GM19351 (cell line): ENCODE measurements at regions not wholly inside any gene's neighbourhood (a gene's known extent, or its start where the extent isn't known, plus 50 kb on each side); places are given as distances from the start of the nearest gene placed in this dataset.

Experiments
- ATAC-seq: cut with Tn5 transposase; IDR thresholded peaks from one replicate; pipeline ENCODE4 v1.9.1; 2021; ENCODE audit warnings: mild to moderate bottlenecking, moderate library complexity; ENCODE audit not compliant: unreplicated experiment

- no peak for ATAC-seq
These were observed 186.1 kb downstream of the HERPUD2 start for GRCh38 chr7:35508623-35509400.

- ATAC-seq: no peak
These were observed 189.9 kb downstream of the HERPUD2 start for GRCh38 chr7:35505066-35505465.

GRCh38 chr7:35504365-35504764 lies 190.6 kb downstream of the HERPUD2 start:
- no peak for ATAC-seq

- ATAC-seq: no peak
These were observed 193.3 kb downstream of the HERPUD2 start for GRCh38 chr7:35501681-35502080.

- ATAC-seq: no peak
These were observed 195.7 kb downstream of the HERPUD2 start for GRCh38 chr7:35499226-35499625.

GRCh38 chr7:35498416-35498815 lies 196.5 kb downstream of the HERPUD2 start:
- ATAC-seq: no peak

- ATAC-seq: no peak
These were observed 199.1 kb downstream of the HERPUD2 start for GRCh38 chr7:35495844-35496243.

- no peak for ATAC-seq
These were observed 199.6 kb downstream of the HERPUD2 start for GRCh38 chr7:35495377-35495776.

GRCh38 chr7:35494407-35494806 lies 200.5 kb downstream of the HERPUD2 start:
- ATAC-seq: no peak

GRCh38 chr7:35492451-35493175 lies 202.3 kb downstream of the HERPUD2 start:
- no peak for ATAC-seq

- ATAC-seq: no peak
These were observed 203.7 kb downstream of the HERPUD2 start for GRCh38 chr7:35491233-35491632.

GRCh38 chr7:35487841-35488240 lies 207.1 kb downstream of the HERPUD2 start:
- ATAC-seq: no peak

GRCh38 chr7:35487402-35487801 lies 207.5 kb downstream of the HERPUD2 start:
- ATAC-seq: no peak

- no peak for ATAC-seq
These were observed 209.5 kb downstream of the HERPUD2 start for GRCh38 chr7:35485436-35485835.

GRCh38 chr7:35483568-35483967 lies 211.4 kb downstream of the HERPUD2 start:
- ATAC-seq: no peak

GRCh38 chr7:35482231-35482630 lies 212.7 kb downstream of the HERPUD2 start:
- ATAC-seq: no peak

GRCh38 chr7:35480806-35481205 lies 214.1 kb downstream of the HERPUD2 start:
- no peak for ATAC-seq

- ATAC-seq: no peak
These were observed 217.3 kb downstream of the HERPUD2 start for GRCh38 chr7:35477609-35478008.

GRCh38 chr7:35474100-35474499 lies 220.2 kb upstream of the TBX20 start:
- no peak for ATAC-seq

- no peak for ATAC-seq
These were observed 214.7 kb upstream of the TBX20 start for GRCh38 chr7:35468606-35469005.

GRCh38 chr7:35467456-35467978 lies 213.6 kb upstream of the TBX20 start:
- no peak for ATAC-seq

- ATAC-seq: no peak
These were observed 212.0 kb upstream of the TBX20 start for GRCh38 chr7:35465791-35466336.
